ENCODE measurements at regions not wholly inside any gene's neighbourhood (a gene's known extent, or its start where the extent isn't known, plus 50 kb on each side); places are given as distances from the start of the nearest gene placed in this dataset.

GRCh38 chr4:89373394-89373793 is 65.8 kb upstream of the GPRIN3 start:
- TF ChIP-seq CTCF (IDR thresholded peaks at IDR 0.05; ENCODE audit: insufficient read depth, low read depth, low read length) = no peak
- no peak overlapping the region for H3K4me3 ChIP-seq (ENCODE audit: low read depth, low read length)
- DNase-seq (ENCODE audit: low read depth) = no peak

- no peak for TF ChIP-seq CTCF (IDR thresholded peaks at IDR 0.05; ENCODE audit: insufficient read depth, low read depth, low read length)
- DNase-seq (ENCODE audit: low read depth) = no peak
- no peak overlapping the region for H3K4me3 ChIP-seq (ENCODE audit: low read depth, low read length)
These were observed 64.0 kb upstream of the GPRIN3 start for GRCh38 chr4:89371614-89372013.

GRCh38 chr4:89369581-89369980 is 62.0 kb upstream of the GPRIN3 start:
- DNase-seq (ENCODE audit: low read depth) = no peak
- H3K4me3 ChIP-seq (ENCODE audit: low read depth, low read length) = no peak overlapping the region
- no peak for TF ChIP-seq CTCF (IDR thresholded peaks at IDR 0.05; ENCODE audit: insufficient read depth, low read depth, low read length)

GRCh38 chr4:89368861-89369260 is 61.3 kb upstream of the GPRIN3 start:
- DNase-seq (ENCODE audit: low read depth) = no peak
- no peak for TF ChIP-seq CTCF (IDR thresholded peaks at IDR 0.05; ENCODE audit: insufficient read depth, low read depth, low read length)
- H3K4me3 ChIP-seq (ENCODE audit: low read depth, low read length) = no peak overlapping the region

- H3K4me3 ChIP-seq (ENCODE audit: low read depth, low read length) = no peak overlapping the region
- no peak for DNase-seq (ENCODE audit: low read depth)
- TF ChIP-seq CTCF (IDR thresholded peaks at IDR 0.05; ENCODE audit: insufficient read depth, low read depth, low read length) = no peak
These were observed 58.2 kb upstream of the GPRIN3 start for GRCh38 chr4:89365776-89366175.

- TF ChIP-seq CTCF (IDR thresholded peaks at IDR 0.05; ENCODE audit: insufficient read depth, low read depth, low read length) = no peak
- H3K4me3 ChIP-seq (ENCODE audit: low read depth, low read length) = no peak overlapping the region
- DNase-seq (ENCODE audit: low read depth) = no peak
These were observed 57.8 kb upstream of the GPRIN3 start for GRCh38 chr4:89365375-89365774.

GRCh38 chr4:89364541-89364940 is 56.9 kb upstream of the GPRIN3 start:
- no peak for DNase-seq (ENCODE audit: low read depth)
- no peak for TF ChIP-seq CTCF (IDR thresholded peaks at IDR 0.05; ENCODE audit: insufficient read depth, low read depth, low read length)
- H3K4me3 ChIP-seq (ENCODE audit: low read depth, low read length) = no peak overlapping the region
